ENCODE measurements at regions not wholly inside any gene's neighbourhood (a gene's known extent, or its start where the extent isn't known, plus 50 kb on each side); places are given as distances from the start of the nearest gene placed in this dataset.

DNA sequence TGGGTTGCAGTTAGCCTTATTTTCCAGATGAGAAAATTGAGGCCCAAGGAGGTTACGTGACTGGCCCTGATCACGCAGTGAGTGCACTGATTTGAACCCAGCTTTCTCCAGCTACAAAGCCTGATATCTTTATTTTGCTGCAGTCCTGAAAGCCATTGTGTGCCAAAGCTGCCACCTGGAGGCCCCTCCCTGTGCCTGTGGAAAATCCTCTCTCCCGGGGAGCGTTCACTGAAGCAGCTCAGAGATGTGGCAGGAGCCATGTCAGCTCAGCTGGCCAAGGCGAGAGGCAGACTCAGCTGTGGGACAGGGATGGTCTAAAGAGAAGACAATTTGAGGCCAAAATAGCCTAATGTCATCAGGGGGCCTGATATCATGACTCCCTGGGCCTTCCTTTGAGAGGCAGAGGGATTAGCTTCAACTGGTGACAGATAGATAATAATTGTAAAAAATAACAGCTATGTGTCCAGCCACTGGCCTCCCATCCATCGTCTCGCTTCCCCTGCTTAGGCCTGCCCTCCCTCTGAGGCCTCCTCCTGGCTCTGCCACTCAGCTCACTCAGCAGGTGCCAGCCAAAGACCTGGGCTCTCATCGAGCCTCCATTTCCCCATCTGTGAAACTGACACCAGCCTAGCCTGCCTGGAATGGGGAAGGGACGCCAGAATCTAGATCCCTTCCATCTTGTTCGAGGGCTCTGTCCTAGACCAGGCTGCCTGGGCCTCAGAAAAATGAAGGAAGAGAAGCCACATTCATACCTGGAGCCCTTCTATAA, 74.3 kb upstream of the GGTA1 start:
- TF ChIP-seq, protein P1, sequence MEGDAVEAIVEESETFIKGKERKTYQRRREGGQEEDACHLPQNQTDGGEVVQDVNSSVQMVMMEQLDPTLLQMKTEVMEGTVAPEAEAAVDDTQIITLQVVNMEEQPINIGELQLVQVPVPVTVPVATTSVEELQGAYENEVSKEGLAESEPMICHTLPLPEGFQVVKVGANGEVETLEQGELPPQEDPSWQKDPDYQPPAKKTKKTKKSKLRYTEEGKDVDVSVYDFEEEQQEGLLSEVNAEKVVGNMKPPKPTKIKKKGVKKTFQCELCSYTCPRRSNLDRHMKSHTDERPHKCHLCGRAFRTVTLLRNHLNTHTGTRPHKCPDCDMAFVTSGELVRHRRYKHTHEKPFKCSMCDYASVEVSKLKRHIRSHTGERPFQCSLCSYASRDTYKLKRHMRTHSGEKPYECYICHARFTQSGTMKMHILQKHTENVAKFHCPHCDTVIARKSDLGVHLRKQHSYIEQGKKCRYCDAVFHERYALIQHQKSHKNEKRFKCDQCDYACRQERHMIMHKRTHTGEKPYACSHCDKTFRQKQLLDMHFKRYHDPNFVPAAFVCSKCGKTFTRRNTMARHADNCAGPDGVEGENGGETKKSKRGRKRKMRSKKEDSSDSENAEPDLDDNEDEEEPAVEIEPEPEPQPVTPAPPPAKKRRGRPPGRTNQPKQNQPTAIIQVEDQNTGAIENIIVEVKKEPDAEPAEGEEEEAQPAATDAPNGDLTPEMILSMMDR (IDR thresholded peaks at IDR 0.05; ENCODE audit: low read depth, low read length): no peak
- no peak overlapping the region for H3K4me3 ChIP-seq (ENCODE audit: low read depth, low read length)

DNA sequence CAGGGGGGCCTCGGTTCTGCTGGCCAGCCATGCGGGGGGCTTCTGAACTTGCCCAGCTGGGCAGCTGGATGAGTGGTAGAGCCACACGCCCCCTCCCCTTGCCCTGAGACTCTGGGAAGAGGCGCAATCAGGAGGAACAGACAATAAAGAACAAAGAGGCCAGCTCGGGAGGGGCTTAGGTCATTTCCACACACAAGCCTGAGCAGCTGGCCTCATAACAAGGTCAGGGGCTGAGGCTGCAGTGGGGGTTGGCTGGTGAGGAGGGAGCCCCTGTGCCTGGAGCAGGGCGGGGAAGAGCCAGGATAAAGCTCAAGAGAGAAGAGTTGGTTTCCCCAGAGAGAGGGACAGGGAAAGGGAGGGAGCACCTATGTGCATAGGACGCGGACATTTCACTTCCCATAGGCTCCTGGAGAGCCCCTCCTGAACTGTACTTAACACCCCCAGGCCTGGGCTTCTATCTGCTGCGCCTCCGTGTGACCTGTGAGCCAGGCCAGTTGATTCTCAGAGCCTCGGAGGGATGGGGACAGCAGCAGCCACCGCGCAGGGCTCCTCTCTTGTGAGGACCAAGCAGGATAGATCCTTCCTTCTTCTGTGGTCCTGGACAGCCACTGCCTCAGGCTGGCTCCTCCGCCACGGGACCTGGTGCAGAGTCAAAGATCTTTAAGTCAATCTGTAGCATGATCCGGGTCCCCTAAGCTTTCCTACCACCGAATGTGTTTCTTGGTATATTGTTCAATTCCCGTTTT, 75.3 kb upstream of the GGTA1 start:
- no peak overlapping the region for H3K4me3 ChIP-seq (ENCODE audit: low read depth, low read length)
- TF ChIP-seq, protein P1 (IDR thresholded peaks at IDR 0.05; ENCODE audit: low read depth, low read length): no peak

DNA sequence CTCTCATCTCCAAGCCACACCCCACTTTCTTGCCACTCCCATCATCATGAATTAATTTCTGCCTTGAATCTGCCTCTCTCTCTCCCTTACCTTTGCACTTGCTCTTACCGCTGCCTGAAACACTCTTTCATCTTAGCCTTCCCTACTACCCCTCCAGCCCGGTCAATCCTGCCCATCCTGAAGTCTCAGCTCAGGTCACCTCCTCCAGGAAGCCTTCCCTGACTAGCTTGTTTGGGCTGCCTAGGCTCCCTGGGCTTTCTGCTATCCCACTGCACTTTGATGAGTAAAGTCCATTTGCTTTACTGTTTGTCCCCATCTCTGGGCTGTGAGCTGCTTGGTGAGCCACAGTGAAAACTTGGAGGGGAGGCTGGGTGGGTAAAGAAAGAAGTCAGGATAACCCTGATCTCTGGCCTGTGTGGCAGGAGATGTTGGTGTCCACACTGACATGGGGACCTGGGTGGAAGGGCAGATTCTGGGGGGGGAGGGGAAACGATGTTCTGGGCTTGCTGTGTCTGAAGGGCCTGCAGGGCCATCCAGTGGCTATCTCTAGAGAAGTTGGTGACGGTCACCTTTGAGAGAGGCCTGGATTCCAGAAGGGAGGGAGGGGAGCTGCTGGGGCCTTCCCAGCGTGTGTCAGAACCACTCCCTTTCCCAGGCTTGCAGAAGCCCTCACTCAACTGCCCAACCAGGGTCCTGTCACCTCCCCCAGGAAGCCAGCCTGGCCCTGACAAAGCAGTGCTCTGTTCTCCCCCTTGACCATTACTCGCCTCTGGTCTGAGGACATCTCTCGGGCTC, 75.0 kb upstream of the DAB2IP start:
- no peak overlapping the region for H3K4me3 ChIP-seq (ENCODE audit: low read depth, low read length)
- TF ChIP-seq, protein P1 (IDR thresholded peaks at IDR 0.05; ENCODE audit: low read depth, low read length): no peak

DNA sequence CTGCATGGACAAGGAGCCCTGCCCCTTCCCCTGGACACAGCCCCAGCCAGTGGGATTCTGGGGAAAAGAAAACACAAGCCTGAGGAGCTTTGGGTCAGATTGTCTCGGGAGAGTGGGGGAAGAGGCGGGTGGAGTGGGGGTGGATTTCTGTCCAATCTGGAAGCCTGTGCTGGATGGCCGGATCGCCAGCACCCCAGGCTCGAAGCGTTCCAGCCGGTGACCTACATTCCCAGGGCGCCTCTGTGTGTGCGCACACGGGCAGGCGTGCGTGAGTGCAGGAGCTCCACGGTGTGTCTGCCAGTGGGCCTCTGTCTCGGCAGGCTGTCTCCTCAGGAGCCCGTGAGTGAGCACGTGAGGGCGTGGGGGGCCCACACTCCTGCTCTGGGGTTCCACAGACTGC, 74.3 kb upstream of the DAB2IP start:
- TF ChIP-seq, protein P1 (IDR thresholded peaks at IDR 0.05; ENCODE audit: low read depth, low read length): no peak
- no peak overlapping the region for H3K4me3 ChIP-seq (ENCODE audit: low read depth, low read length)

DNA sequence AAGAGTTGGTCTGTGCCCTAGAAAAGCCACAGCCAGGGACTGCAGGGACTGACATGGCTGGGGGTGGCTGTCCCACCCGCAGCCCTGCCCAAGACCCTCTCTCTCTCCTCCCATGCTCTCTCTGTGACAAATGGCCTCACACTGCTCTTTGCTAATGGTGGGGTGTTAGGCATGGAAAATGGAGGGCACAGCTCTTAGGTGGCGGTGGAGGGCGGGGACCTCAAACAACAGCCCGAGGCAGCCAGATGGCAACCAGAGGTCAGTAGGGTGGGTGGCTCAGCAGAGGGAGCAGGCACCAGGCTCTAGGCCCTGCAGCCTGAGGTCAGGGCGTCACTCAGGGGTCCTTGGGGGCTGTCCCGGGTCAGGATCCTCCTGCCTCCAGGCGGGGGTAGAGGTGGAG, 73.9 kb upstream of the DAB2IP start:
- TF ChIP-seq, protein P1 (IDR thresholded peaks at IDR 0.05; ENCODE audit: low read depth, low read length): no peak
- no peak overlapping the region for H3K4me3 ChIP-seq (ENCODE audit: low read depth, low read length)

DNA sequence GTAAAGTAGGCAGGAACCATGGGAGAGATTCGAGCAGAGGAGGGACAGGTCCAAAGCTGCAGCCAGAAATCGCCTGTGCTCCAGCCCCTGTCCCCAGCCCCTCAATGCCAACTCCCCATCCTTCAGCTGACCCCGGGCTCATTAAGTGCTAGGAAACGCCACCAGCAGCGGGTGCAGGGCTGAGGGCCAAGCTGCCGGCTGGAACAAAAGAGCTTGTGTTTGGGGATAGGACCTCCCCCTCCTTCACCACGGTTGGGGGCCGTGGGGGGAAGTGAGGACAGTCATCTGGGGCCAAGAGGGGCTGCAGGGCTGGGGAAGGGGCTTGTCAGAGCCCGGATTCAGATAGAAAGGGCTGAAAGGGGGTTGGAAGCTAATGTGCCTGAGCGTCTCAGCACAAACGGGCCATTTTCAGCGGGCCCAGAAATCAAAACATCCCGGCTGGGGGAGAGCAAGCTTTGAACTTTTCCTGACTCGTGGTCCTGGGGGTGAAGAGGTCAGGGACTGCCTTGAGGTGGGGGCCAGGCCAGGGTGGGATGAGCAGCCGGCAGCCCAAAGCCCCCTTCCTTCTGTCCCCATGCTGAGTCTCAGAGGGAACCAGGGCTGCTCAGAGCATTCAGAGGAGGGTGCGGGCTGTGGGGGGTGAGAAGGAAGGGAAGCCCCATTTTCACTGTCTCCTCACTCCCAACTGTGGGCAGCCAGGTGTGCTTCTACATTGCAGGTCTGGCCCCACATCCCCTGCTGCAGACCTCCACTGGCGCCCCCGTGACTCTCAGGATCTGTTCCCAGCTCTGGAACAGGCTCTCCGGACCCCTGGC, 69.4 kb upstream of the DAB2IP start:
- TF ChIP-seq, protein P1 (IDR thresholded peaks at IDR 0.05; ENCODE audit: low read depth, low read length): no peak
- no peak overlapping the region for H3K4me3 ChIP-seq (ENCODE audit: low read depth, low read length)

All from WI38 (cell line).